IMR-90 (cell line): ENCODE measurements at regions not wholly inside any gene's neighbourhood (a gene's known extent, or its start where the extent isn't known, plus 50 kb on each side); places are given as distances from the start of the nearest gene placed in this dataset.

ENCODE experiments used
- ATAC-seq: fragments of 200-7000 bp; cut with Tn5 transposase; 2 replicates; pipeline ENCODE4 v1.9.1; 2020; ENCODE audit warnings: low read depth, mild to moderate bottlenecking, moderate library complexity
- BruUV-seq: library from RNA; stranded (reverse); fragments of 400-500 nt; replicated peaks from 2 replicates; lab custom pipeline; 2021; lab: Mats Ljungman, UMichigan
- CTCF ChIA-PET: fragments of 300-600 bp; formaldehyde crosslinking; extraction: SDS; loops from one replicate; lab custom pipeline; 2021; ENCODE audit warnings: antibody characterized with exemption; lab: Yijun Ruan, JAX
- POLR2A ChIA-PET: fragments of 300-600 bp; sonication (Branson Sonifier 250); formaldehyde crosslinking; loops from one replicate; lab custom pipeline; 2022; ENCODE audit warnings: antibody characterized with exemption; ENCODE audit not compliant: unreplicated experiment; lab: Charles Lee
- DNase-seq: peaks from one replicate; pipeline ENCODE4 v3.0.0; 2013
- H2AFZ ChIP-seq: replicated peaks from 2 replicates; pipeline ENCODE3; 2013; ENCODE audit warnings: low read length, mild to moderate bottlenecking; ENCODE audit not compliant: poor library complexity
- H2AK5ac ChIP-seq: 2 replicates; pipeline ENCODE4 v1.6.1; 2013; ENCODE audit warnings: low read depth, low read length, inconsistent platforms
- H2AK9ac ChIP-seq: replicated peaks from 2 replicates; pipeline ENCODE3; 2013; ENCODE audit warnings: mild to moderate bottlenecking, low read depth, low read length, moderate library complexity; ENCODE audit not compliant: poor library complexity
- H2BK120ac ChIP-seq: 2 replicates; pipeline ENCODE4 v1.6.1; 2013; ENCODE audit warnings: low read depth, low read length, inconsistent platforms
- H2BK15ac ChIP-seq: 3 replicates; pipeline ENCODE4 v1.6.1; 2013; ENCODE audit warnings: low read depth, low read length, inconsistent platforms
- H2BK20ac ChIP-seq: 2 replicates; pipeline ENCODE4 v1.6.1; 2013; ENCODE audit warnings: low read depth, mild to moderate bottlenecking, inconsistent platforms, low read length, moderate library complexity
- H2BK5ac ChIP-seq: 2 replicates; pipeline ENCODE4 v1.6.1; 2013; ENCODE audit warnings: mild to moderate bottlenecking, low read depth, low read length, inconsistent platforms; ENCODE audit not compliant: poor library complexity, severe bottlenecking
- H3K14ac ChIP-seq: replicated peaks from 2 replicates; pipeline ENCODE4 v1.6.1; 2013; ENCODE audit warnings: low read depth, low read length, inconsistent platforms
- H3K18ac ChIP-seq: 2 replicates; pipeline ENCODE4 v1.6.1; 2013; ENCODE audit warnings: low read depth, low read length, control low read depth
- H3K23ac ChIP-seq: 2 replicates; pipeline ENCODE4 v1.6.1; 2013; ENCODE audit warnings: low read depth, low read length, inconsistent platforms
- H3K27ac ChIP-seq: 2 replicates; pipeline ENCODE4 v1.5.1; 2013; ENCODE audit warnings: mild to moderate bottlenecking, control low read depth, low read length; ENCODE audit not compliant: insufficient read depth
- H3K27me3 ChIP-seq: 2 replicates; pipeline ENCODE4 v1.6.1; 2013; ENCODE audit warnings: low read length; ENCODE audit not compliant: control insufficient read depth, insufficient read depth
- H3K36me3 ChIP-seq: 2 replicates; pipeline ENCODE4 v1.6.1; 2013; ENCODE audit warnings: low read length, mixed read lengths; ENCODE audit not compliant: control insufficient read depth, insufficient read depth
- H3K4ac ChIP-seq: 2 replicates; pipeline ENCODE4 v1.6.1; 2013; ENCODE audit warnings: low read depth, low read length, inconsistent platforms
- H3K4me1 ChIP-seq: 2 replicates; pipeline ENCODE4 v1.6.1; 2013; ENCODE audit warnings: low read length, mixed read lengths; ENCODE audit not compliant: control insufficient read depth, insufficient read depth
- H3K4me2 ChIP-seq: 2 replicates; pipeline ENCODE4 v1.6.1; 2013; ENCODE audit warnings: low read depth, mild to moderate bottlenecking, control low read depth, low read length, moderate library complexity
- H3K4me3 ChIP-seq: 2 replicates; pipeline ENCODE4 v1.5.1; 2013; ENCODE audit warnings: low read depth, mild to moderate bottlenecking, control low read depth, low read length, moderate library complexity; ENCODE audit not compliant: insufficient read depth
- H3K56ac ChIP-seq: 2 replicates; pipeline ENCODE4 v1.6.1; 2013; ENCODE audit warnings: low read length, inconsistent platforms; ENCODE audit not compliant: insufficient read depth; ENCODE audit errors: extremely low read depth
- H3K79me1 ChIP-seq, 2 experiments: 2 replicates each; pipeline ENCODE4 v1.6.1; 2013; ENCODE audit warnings: low read length in 2 of 2, inconsistent platforms in 1 of 2, low read depth in 1 of 2
- H3K9ac ChIP-seq: 2 replicates; pipeline ENCODE4 v1.6.1; 2013; ENCODE audit warnings: low read depth, low read length, control low read depth
- H3K9me1 ChIP-seq: 2 replicates; pipeline ENCODE4 v1.6.1; 2013; ENCODE audit warnings: low read length, inconsistent platforms; ENCODE audit not compliant: insufficient read depth
- H3K9me3 ChIP-seq: 2 replicates; pipeline ENCODE4 v1.6.1; 2013; ENCODE audit warnings: low read length; ENCODE audit not compliant: control insufficient read depth, insufficient read depth
- H4K20me1 ChIP-seq: 2 replicates; pipeline ENCODE4 v1.6.1; 2013; ENCODE audit warnings: low read length, inconsistent platforms; ENCODE audit not compliant: insufficient read depth
- H4K5ac ChIP-seq: 2 replicates; pipeline ENCODE4 v1.6.1; 2013; ENCODE audit warnings: mild to moderate bottlenecking, low read depth, low read length, control low read depth
- H4K8ac ChIP-seq, 2 experiments: 2 replicates each; pipeline ENCODE4 v1.6.1; 2013; ENCODE audit warnings: low read depth in 2 of 2, low read length in 2 of 2, control low read depth in 1 of 2, inconsistent platforms in 1 of 2
- H4K91ac ChIP-seq: 2 replicates; pipeline ENCODE4 v1.6.1; 2013; ENCODE audit warnings: low read depth, low read length, inconsistent platforms; ENCODE audit not compliant: insufficient read depth
- CTCF ChIP-seq: conservative IDR thresholded peaks from 2 replicates; pipeline ENCODE4 v1.5.1; 2012; ENCODE audit warnings: mild to moderate bottlenecking, low read depth, low read length, improper control_type of control experiment
- MAFK ChIP-seq: IDR thresholded peaks from 2 replicates; pipeline ENCODE4 v1.6.1; 2012; ENCODE audit warnings: low read depth, low read length, improper control_type of control experiment
- RCOR1 ChIP-seq: IDR thresholded peaks from 2 replicates; pipeline ENCODE4 v1.6.1; 2012; ENCODE audit warnings: mild to moderate bottlenecking, low read length, improper control_type of control experiment; ENCODE audit not compliant: insufficient replicate concordance
- RFX5 ChIP-seq: IDR thresholded peaks from 2 replicates; pipeline ENCODE4 v1.8.0; 2012; ENCODE audit warnings: low read depth, mild to moderate bottlenecking, low read length, moderate library complexity
- WGBS, 2 experiments: methylation state at CpG; one replicate each; pipeline versions ENCODE4 v1.1.5 to v1.1.7; 2013; ENCODE audit warnings: missing lambda C conversion rate in 2 of 2; ENCODE audit not compliant: insufficient read length in 1 of 2; ENCODE audit errors: extremely low coverage in 2 of 2; 5-methylcytosine and 5-hydroxymethylcytosine counted together
- dilution Hi-C: fragments of 300-500 bp; cut with HindIII; formaldehyde crosslinking; loops from one replicate; pipeline ENCODE4 v1.14.3; 2018; ENCODE audit warnings: low sequenced_read_pairs; ENCODE audit not compliant: unreplicated experiment
- in situ Hi-C: fragments of 300-500 bp; cut with MboI; formaldehyde crosslinking; loops from 3 replicates; pipeline ENCODE4 v1.14.3; 2019; ENCODE audit warnings: low sequenced_read_pairs, inconsistent platforms, mixed read lengths
- intact Hi-C: fragments of 100-400 bp; cut with micrococcal nuclease; formaldehyde crosslinking; loops from 2 replicates; pipeline ENCODE4 v1.10.0; 2022

GRCh38 chr12:97397008-97397407 is 65.6 kb upstream of the RMST start:
- in situ Hi-C loops (no loop called here), dilution Hi-C loops (no loop called here), intact Hi-C loops (no loop called here)
- TF ChIP-seq RFX5 (no peak), RCOR1 (no peak), CTCF (no peak), MAFK (no peak)
- Histone ChIP-seq H3K14ac (no peak overlapping the region), H2BK5ac (no peak overlapping the region), H3K27ac (no peak overlapping the region), H2BK20ac (no peak overlapping the region), H3K18ac (no peak overlapping the region), H3K79me1 (no peaks in the 10 kb centered on the region), H3K9me1 (no peaks in the 10 kb centered on the region), H4K91ac (no peak overlapping the region), H3K27me3 (no peaks in the 10 kb centered on the region), H2BK15ac (no peak overlapping the region), H2BK120ac (no peak overlapping the region), H3K9ac (no peak overlapping the region), H4K8ac (no peak overlapping the region), H3K4me3 (no peak overlapping the region), H3K56ac (no peak overlapping the region), H3K4me1 (no peaks in the 10 kb centered on the region), H2AK5ac (no peak overlapping the region), H3K36me3 (no peaks in the 10 kb centered on the region), H4K20me1 (no peaks in the 10 kb centered on the region), H3K4ac (no peak overlapping the region), H3K23ac (no peak overlapping the region), H2AK9ac (no peak overlapping the region), H3K4me2 (no peak overlapping the region), H4K5ac (no peak overlapping the region), H3K9me3 (peaks cover 6% of the 10 kb centered on the region), H2AFZ (no peak overlapping the region)
- BruUV-seq: no TSS peak
- POLR2A ChIA-PET: no interaction called here
- ATAC-seq: no peak
- WGBS, 2 experiments: no CpG with 5 or more reads among the region's 4 CpGs
- CTCF ChIA-PET: no interaction called here
- no peak for DNase-seq
